B cell (primary cell): ENCODE measurements at regions not wholly inside any gene's neighbourhood (a gene's known extent, or its start where the extent isn't known, plus 50 kb on each side); places are given as distances from the start of the nearest gene placed in this dataset.

Experiments
- ATAC-seq: fragments of 200-7000 bp; cut with Tn5 transposase; one replicate; pipeline ENCODE4 v1.10.0; 2021; ENCODE audit warnings: low read depth, mild to moderate bottlenecking, moderate number of reproducible peaks, moderate library complexity
- CTCF ChIA-PET: fragments of 350-600 bp; sonication (Branson Sonifier 250); formaldehyde crosslinking; loops from one replicate; lab custom pipeline; 2021; ENCODE audit warnings: antibody characterized with exemption, inconsistent platforms; lab: Charles Lee
- POLR2A ChIA-PET: fragments of 350-600 bp; sonication (Branson Sonifier 250); formaldehyde crosslinking; loops from one replicate; lab custom pipeline; 2021; ENCODE audit warnings: antibody characterized with exemption; lab: Charles Lee
- DNase-seq: peaks from one replicate; pipeline ENCODE4 v3.0.0; 2013
- H2AFZ ChIP-seq: 2 replicates; pipeline ENCODE4 v1.6.1; 2012; ENCODE audit warnings: mild to moderate bottlenecking, low read depth, low read length; ENCODE audit not compliant: insufficient read depth, poor library complexity, severe bottlenecking
- H3K27ac ChIP-seq, 2 donors: 1 replicate in 1 of 2; 2 replicates in 1 of 2; pipeline ENCODE4 v1.5.1; 2012 to 2013; ENCODE audit warnings: low read length in 2 of 2, mild to moderate bottlenecking in 2 of 2, moderate library complexity in 1 of 2
- H3K27me3 ChIP-seq, 4 experiments: fragments of 200-600 bp in 1 of 4; sonication (generic) in 1 of 4; replicated peaks in 1 of 4; 1 replicate in 2 of 4; 2 replicates in 2 of 4; pipeline versions ENCODE4 v1.6.1 to v1.7.0; 2013 to 2016; ENCODE audit warnings: low read length in 3 of 4, mild to moderate bottlenecking in 2 of 4, mixed read lengths in 1 of 4, moderate library complexity in 1 of 4; ENCODE audit not compliant: insufficient read depth in 4 of 4, control insufficient read depth in 3 of 4; ENCODE audit errors: control extremely low read depth in 1 of 4
- H3K36me3 ChIP-seq, 2 experiments: replicated peaks in 1 of 2; 1 replicate in 1 of 2; 2 replicates in 1 of 2; pipeline versions ENCODE4 v1.6.1 to v1.7.1; 2013; ENCODE audit warnings: low read length in 1 of 2; ENCODE audit not compliant: insufficient read depth in 2 of 2, control insufficient read depth in 1 of 2; ENCODE audit errors: control extremely low read depth in 1 of 2, extremely low read depth in 1 of 2
- H3K4me1 ChIP-seq, 2 donors: fragments of 200-600 bp in 1 of 2; sonication (generic) in 1 of 2; 1 replicate in 1 of 2; 2 replicates in 1 of 2; pipeline versions ENCODE4 v1.5.1 to v1.6.1; 2013 to 2017; ENCODE audit warnings: low read length in 2 of 2; ENCODE audit not compliant: control insufficient read depth in 2 of 2, insufficient read depth in 2 of 2
- H3K4me2 ChIP-seq: replicated peaks from 2 replicates; pipeline ENCODE3; 2012; ENCODE audit warnings: mild to moderate bottlenecking, low read depth, low read length; ENCODE audit not compliant: poor library complexity, severe bottlenecking
- H3K4me3 ChIP-seq, 5 experiments: fragments of 200-600 bp in 1 of 5; sonication (generic) in 1 of 5; 1 replicate in 3 of 5; 2 replicates in 2 of 5; pipeline versions ENCODE4 v1.5.1 to v1.7.0; 2011 to 2016; ENCODE audit warnings: low read length in 4 of 5, mild to moderate bottlenecking in 4 of 5, low read depth in 2 of 5, control low read depth in 1 of 5, moderate library complexity in 1 of 5; ENCODE audit not compliant: insufficient read depth in 1 of 5; ENCODE audit errors: control extremely low read depth in 1 of 5, extremely low read depth in 1 of 5
- H3K79me2 ChIP-seq: fragments of 200-600 bp; sonication (generic); one replicate; pipeline ENCODE4 v1.6.0; 2016; ENCODE audit warnings: low read length; ENCODE audit not compliant: control insufficient read depth, insufficient read depth
- H3K9ac ChIP-seq: fragments of 200-600 bp; sonication (generic); 2 replicates; pipeline ENCODE4 v1.6.1; 2017; ENCODE audit warnings: mild to moderate bottlenecking, low read length, moderate library complexity
- H3K9me3 ChIP-seq, 3 donors: one replicate each; pipeline versions ENCODE4 v1.6.1 to v1.7.1; 2013; ENCODE audit warnings: low read length in 2 of 3; ENCODE audit not compliant: control insufficient read depth in 2 of 3, insufficient read depth in 1 of 3; ENCODE audit errors: control extremely low read depth in 1 of 3
- H4K20me1 ChIP-seq: 2 replicates; pipeline ENCODE4 v1.6.0; 2012; ENCODE audit warnings: mild to moderate bottlenecking, low read length; ENCODE audit not compliant: insufficient read depth, control insufficient read depth, poor library complexity, severe bottlenecking
- H3K27ac Mint-ChIP-seq: one replicate; pipeline ENCODE4 v1.8.0; 2021; ENCODE audit warnings: mixed read lengths
- H3K27me3 Mint-ChIP-seq: one replicate; pipeline ENCODE4 v1.8.0; 2021; ENCODE audit warnings: mixed read lengths
- H3K4me1 Mint-ChIP-seq: one replicate; pipeline ENCODE4 v1.8.0; 2021; ENCODE audit warnings: mixed read lengths
- H3K4me3 Mint-ChIP-seq: one replicate; pipeline ENCODE4 v1.8.0; 2021; ENCODE audit warnings: mixed read lengths
- H3K9me3 Mint-ChIP-seq: one replicate; pipeline ENCODE4 v1.8.0; 2022; ENCODE audit warnings: mixed read lengths; ENCODE audit not compliant: insufficient read depth
- EZH2 ChIP-seq: IDR thresholded peaks from 2 replicates; pipeline ENCODE4 v1.6.1; 2012; ENCODE audit warnings: borderline replicate concordance, low read depth, mild to moderate bottlenecking, moderate library complexity, low read length; ENCODE audit not compliant: insufficient read depth, poor library complexity, severe bottlenecking
- WGBS: methylation state at CpG from one replicate; pipeline ENCODE4 v1.1.5; 2013; ENCODE audit warnings: missing lambda C conversion rate; ENCODE audit not compliant: insufficient coverage; 5-methylcytosine and 5-hydroxymethylcytosine counted together
- intact Hi-C: fragments of 100-400 bp; cut with micrococcal nuclease; formaldehyde crosslinking; loops from one replicate; pipeline ENCODE4 v1.10.0; 2022
- TF ChIP-seq, protein P1 (sequence below): fragments of 200-600 bp; IDR thresholded peaks from one replicate; pipeline ENCODE4 v1.8.0; 2022; ENCODE audit warnings: antibody characterized with exemption, mild to moderate bottlenecking

- Mint-ChIP-seq H3K4me3 (no peak overlapping the region), H3K9me3 (peaks cover 2% of the 10 kb centered on the region), H3K27me3 (no peaks in the 10 kb centered on the region), H3K27ac (no peak overlapping the region), H3K4me1 (no peaks in the 10 kb centered on the region)
- Histone ChIP-seq H3K79me2 (no peaks in the 10 kb centered on the region), H3K4me2 (no peak overlapping the region), H3K36me3 (no peaks in the 10 kb centered on the region), H4K20me1 (no peaks in the 10 kb centered on the region), H3K9me3 (no peaks in the 10 kb centered on the region), H3K4me1 (no peaks in the 10 kb centered on the region), H3K27me3 (no peaks in the 10 kb centered on the region), H3K27ac (no peak overlapping the region), H3K9ac (no peak overlapping the region), H3K4me3 (no peak overlapping the region), H2AFZ (no peak overlapping the region)
- intact Hi-C loops = no loop called here
- ATAC-seq (no peak), DNase-seq (no peak)
- TF ChIP-seq, protein P1, sequence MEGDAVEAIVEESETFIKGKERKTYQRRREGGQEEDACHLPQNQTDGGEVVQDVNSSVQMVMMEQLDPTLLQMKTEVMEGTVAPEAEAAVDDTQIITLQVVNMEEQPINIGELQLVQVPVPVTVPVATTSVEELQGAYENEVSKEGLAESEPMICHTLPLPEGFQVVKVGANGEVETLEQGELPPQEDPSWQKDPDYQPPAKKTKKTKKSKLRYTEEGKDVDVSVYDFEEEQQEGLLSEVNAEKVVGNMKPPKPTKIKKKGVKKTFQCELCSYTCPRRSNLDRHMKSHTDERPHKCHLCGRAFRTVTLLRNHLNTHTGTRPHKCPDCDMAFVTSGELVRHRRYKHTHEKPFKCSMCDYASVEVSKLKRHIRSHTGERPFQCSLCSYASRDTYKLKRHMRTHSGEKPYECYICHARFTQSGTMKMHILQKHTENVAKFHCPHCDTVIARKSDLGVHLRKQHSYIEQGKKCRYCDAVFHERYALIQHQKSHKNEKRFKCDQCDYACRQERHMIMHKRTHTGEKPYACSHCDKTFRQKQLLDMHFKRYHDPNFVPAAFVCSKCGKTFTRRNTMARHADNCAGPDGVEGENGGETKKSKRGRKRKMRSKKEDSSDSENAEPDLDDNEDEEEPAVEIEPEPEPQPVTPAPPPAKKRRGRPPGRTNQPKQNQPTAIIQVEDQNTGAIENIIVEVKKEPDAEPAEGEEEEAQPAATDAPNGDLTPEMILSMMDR = no peak
- no peak for TF ChIP-seq EZH2
- ChIA-PET POLR2A (no interaction called here), CTCF (no interaction called here)
- WGBS = 81% methylated on average over 3 of the region's 4 CpGs
Observed at GRCh38 chr9:22913518-22913917, 466.9 kb downstream of the DMRTA1 start.

DNA sequence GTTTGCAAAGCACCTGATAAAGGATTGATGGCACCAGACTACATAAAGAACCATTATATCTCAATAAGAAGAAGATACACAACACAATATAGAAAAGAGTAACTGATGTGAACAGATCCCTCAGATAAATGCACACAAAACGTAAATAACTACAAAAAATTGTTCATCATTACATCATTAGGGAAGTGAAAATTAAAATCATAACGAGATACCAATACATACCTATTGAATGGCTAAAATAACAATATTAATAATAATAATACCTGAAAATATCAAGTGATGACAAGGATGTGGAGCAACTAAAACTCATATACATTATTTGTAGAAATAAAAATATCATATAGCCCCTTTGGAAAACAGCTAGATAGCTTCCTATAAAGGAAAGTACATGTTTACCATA, 469.5 kb downstream of the DMRTA1 start:
- ChIA-PET CTCF (no interaction called here), POLR2A (no interaction called here)
- Histone ChIP-seq H3K9me3 (no peaks in the 10 kb centered on the region), H3K4me1 (no peaks in the 10 kb centered on the region), H4K20me1 (no peaks in the 10 kb centered on the region), H3K27ac (no peak overlapping the region), H3K4me3 (no peak overlapping the region), H3K4me2 (no peak overlapping the region), H3K36me3 (no peaks in the 10 kb centered on the region), H2AFZ (no peak overlapping the region), H3K79me2 (no peaks in the 10 kb centered on the region), H3K27me3 (no peaks in the 10 kb centered on the region), H3K9ac (no peak overlapping the region)
- no peak overlapping the region for H3K27ac Mint-ChIP-seq
- H3K4me3 Mint-ChIP-seq = no peak overlapping the region
- intact Hi-C loops = no loop called here
- DNase-seq (no peak), ATAC-seq (no peak)
- WGBS = no CpG with 5 or more reads among the region's 2 CpGs
- H3K4me1 Mint-ChIP-seq = no peaks in the 10 kb centered on the region
- no peaks in the 10 kb centered on the region for H3K27me3 Mint-ChIP-seq
- no peaks in the 10 kb centered on the region for H3K9me3 Mint-ChIP-seq
- TF ChIP-seq EZH2 = no peak
- TF ChIP-seq, protein P1 = no peak
